Parathyroid adenoma (tissue), 2 donors: ENCODE measurements at regions not wholly inside any gene's neighbourhood (a gene's known extent, or its start where the extent isn't known, plus 50 kb on each side); places are given as distances from the start of the nearest gene placed in this dataset.

Experiments used
- H2AFZ ChIP-seq: fragments of 300-600 bp; sonication (generic); one replicate; pipeline ENCODE4 v1.7.0; 2017; ENCODE audit warnings: antibody characterized with exemption, mild to moderate bottlenecking
- H3K27ac ChIP-seq: fragments of 300-600 bp; sonication (generic); one replicate; pipeline ENCODE4 v1.7.0; 2017
- H3K27me3 ChIP-seq: fragments of 300-600 bp; sonication (generic); one replicate; pipeline ENCODE4 v1.7.0; 2017; ENCODE audit warnings: low read length; ENCODE audit not compliant: control insufficient read depth, insufficient read depth
- H3K36me3 ChIP-seq: fragments of 300-600 bp; sonication (generic); one replicate; pipeline ENCODE4 v1.7.0; 2017; ENCODE audit warnings: low read length; ENCODE audit not compliant: control insufficient read depth, insufficient read depth
- H3K4me1 ChIP-seq: fragments of 300-600 bp; sonication (generic); one replicate; pipeline ENCODE4 v1.7.0; 2017; ENCODE audit warnings: control low read depth
- H3K4me2 ChIP-seq: fragments of 300-600 bp; sonication (generic); one replicate; pipeline ENCODE4 v1.7.0; 2017; ENCODE audit warnings: low read length
- H3K4me3 ChIP-seq: fragments of 300-600 bp; sonication (generic); one replicate; pipeline ENCODE4 v1.7.0; 2017; ENCODE audit warnings: low read depth, low read length
- H3K79me2 ChIP-seq: fragments of 300-600 bp; sonication (generic); one replicate; pipeline ENCODE4 v1.7.0; 2017; ENCODE audit warnings: control low read depth
- H3K9ac ChIP-seq: fragments of 300-600 bp; sonication (generic); one replicate; pipeline ENCODE4 v1.7.0; 2017; ENCODE audit warnings: mild to moderate bottlenecking
- H3K9me3 ChIP-seq: fragments of 300-600 bp; sonication (generic); one replicate; pipeline ENCODE4 v1.7.0; 2017; ENCODE audit warnings: low read length; ENCODE audit not compliant: control insufficient read depth
- TF ChIP-seq, protein P1 (sequence below): fragments of 300-600 bp; sonication (generic); IDR thresholded peaks from one replicate; pipeline ENCODE4 v1.7.0; 2017; ENCODE audit warnings: antibody characterized with exemption, mild to moderate bottlenecking
- donor health status: primary hyperparathyroidism.

DNA sequence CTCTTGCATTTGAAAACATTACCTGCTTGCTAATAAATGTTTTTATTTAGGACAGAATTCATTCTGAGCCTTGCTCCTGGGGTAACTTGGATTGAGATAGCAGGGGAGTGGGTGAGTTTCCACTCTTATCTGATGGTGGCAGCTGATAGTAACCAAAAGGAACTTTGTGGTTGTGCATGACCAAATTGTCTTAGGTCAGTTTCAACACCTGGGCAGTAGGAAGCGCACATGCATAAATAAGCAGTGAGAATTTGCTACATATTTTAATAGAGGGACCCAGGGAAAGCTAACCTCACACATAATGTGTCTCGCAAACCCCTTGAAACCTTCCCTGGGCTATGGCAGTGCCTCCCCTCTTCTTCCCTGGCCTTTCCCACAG lies 65.4 kb upstream of the XCR1 start:
- Histone ChIP-seq H3K4me3 (no peak overlapping the region), H3K4me2 (no peak overlapping the region), H3K9me3 (no peaks in the 10 kb centered on the region), H2AFZ (no peak overlapping the region), H3K9ac (no peak overlapping the region), H3K27ac (no peak overlapping the region), H3K79me2 (no peaks in the 10 kb centered on the region), H3K4me1 (no peaks in the 10 kb centered on the region), H3K27me3 (no peaks in the 10 kb centered on the region), H3K36me3 (no peaks in the 10 kb centered on the region)
- TF ChIP-seq, protein P1, sequence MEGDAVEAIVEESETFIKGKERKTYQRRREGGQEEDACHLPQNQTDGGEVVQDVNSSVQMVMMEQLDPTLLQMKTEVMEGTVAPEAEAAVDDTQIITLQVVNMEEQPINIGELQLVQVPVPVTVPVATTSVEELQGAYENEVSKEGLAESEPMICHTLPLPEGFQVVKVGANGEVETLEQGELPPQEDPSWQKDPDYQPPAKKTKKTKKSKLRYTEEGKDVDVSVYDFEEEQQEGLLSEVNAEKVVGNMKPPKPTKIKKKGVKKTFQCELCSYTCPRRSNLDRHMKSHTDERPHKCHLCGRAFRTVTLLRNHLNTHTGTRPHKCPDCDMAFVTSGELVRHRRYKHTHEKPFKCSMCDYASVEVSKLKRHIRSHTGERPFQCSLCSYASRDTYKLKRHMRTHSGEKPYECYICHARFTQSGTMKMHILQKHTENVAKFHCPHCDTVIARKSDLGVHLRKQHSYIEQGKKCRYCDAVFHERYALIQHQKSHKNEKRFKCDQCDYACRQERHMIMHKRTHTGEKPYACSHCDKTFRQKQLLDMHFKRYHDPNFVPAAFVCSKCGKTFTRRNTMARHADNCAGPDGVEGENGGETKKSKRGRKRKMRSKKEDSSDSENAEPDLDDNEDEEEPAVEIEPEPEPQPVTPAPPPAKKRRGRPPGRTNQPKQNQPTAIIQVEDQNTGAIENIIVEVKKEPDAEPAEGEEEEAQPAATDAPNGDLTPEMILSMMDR, result no peak

DNA sequence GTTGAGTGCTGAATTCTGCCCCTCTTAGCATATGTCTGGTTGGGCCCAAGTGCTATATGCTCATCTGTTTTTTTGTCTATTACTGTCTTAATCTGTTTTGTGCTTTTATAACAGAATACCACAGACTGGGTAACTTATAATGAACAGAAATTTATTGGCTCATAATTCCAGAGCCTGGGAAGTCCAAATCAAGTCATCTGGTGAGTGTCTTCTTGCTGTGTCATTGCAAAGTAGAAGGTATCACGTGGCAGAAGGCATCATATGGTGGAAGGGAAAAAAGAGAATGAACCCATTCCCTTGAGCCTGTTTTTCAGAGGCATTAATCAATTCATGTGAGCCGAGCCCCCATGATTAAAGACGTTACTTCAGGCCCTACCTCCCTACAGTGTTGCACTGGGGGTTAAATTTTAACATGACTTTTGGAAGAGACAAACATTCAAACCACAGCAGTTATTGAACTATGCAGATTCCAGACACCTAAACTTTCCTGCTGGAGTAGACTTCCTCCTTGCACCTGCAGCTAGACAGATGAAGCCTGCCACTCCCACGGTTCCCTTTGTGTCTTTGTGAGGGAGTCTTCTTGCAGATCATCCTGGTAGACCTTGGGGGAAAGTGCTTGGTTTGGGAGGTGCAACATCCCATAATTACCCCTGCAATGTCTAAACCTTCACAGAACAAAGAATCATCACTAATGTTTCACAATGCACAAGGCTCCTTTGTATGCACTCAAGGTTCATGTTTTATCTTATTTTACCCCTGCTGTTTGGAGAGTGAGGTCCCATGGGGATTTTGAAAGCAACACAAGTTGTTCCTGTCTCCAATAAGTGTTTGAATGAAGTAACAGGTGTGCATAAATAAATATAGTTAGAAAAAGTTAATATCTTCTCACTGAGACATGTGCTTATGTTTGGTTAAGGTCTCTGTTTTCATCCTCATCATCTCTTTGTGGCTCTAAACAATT lies 64.7 kb upstream of the XCR1 start:
- no peak overlapping the region for H3K4me2 ChIP-seq
- no peaks in the 10 kb centered on the region for H3K4me1 ChIP-seq
- no peak overlapping the region for H2AFZ ChIP-seq
- H3K4me3 ChIP-seq, result no peak overlapping the region
- no peak overlapping the region for H3K9ac ChIP-seq
- TF ChIP-seq, protein P1, result no peak
- H3K27ac ChIP-seq, result no peak overlapping the region
- no peaks in the 10 kb centered on the region for H3K36me3 ChIP-seq
- no peaks in the 10 kb centered on the region for H3K9me3 ChIP-seq
- H3K27me3 ChIP-seq, result no peaks in the 10 kb centered on the region
- no peaks in the 10 kb centered on the region for H3K79me2 ChIP-seq

DNA sequence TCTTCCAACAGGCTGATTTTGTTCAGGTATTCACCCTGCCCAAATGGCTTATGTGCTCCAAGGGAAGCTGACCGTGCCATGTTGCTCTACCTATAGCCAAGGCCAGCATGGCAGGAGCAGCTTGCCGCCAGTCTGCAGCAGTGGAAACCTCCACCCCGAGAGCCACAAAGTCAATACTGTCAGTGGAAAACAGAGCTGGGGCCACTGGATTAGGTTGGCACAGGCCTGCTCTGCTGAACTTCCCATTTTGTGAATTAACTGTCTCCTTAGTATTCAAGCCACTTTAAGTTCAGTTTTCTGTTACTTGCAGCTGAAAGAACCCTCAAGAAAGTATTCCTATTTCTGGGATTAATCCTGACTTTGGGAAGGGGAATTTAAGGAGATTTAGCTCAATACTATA lies 63.8 kb upstream of the XCR1 start:
- Histone ChIP-seq H3K4me3 (no peak overlapping the region), H2AFZ (no peak overlapping the region), H3K4me1 (no peaks in the 10 kb centered on the region), H3K27ac (no peak overlapping the region), H3K36me3 (no peaks in the 10 kb centered on the region), H3K9ac (no peak overlapping the region), H3K4me2 (no peak overlapping the region), H3K9me3 (no peaks in the 10 kb centered on the region), H3K79me2 (no peaks in the 10 kb centered on the region), H3K27me3 (no peaks in the 10 kb centered on the region)
- TF ChIP-seq, protein P1, result no peak

DNA sequence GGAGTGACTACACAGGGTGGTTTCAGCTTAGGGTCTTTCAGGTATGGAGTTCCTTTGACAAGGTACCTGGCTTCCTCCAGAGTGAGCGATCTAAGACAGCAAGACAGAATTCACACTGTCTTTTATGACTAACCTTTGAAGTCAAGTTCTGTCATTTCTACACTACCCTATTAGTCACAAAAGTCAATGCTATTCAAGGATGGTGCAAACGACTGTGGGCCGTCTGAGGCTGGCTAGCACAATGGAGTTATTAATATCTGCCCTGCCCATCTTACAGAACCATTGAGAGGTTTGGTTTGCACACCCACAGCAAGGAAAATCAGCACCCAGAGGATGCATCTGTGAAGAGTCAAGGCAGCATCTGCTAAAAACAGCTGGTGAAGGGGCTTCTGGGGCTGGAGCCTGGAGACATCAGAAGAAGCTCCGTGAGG lies 62.9 kb upstream of the XCR1 start:
- Histone ChIP-seq H3K4me1 (no peaks in the 10 kb centered on the region), H3K27me3 (no peaks in the 10 kb centered on the region), H3K4me3 (no peak overlapping the region), H3K36me3 (no peaks in the 10 kb centered on the region), H3K9me3 (no peaks in the 10 kb centered on the region), H3K79me2 (no peaks in the 10 kb centered on the region), H3K4me2 (no peak overlapping the region), H3K27ac (no peak overlapping the region), H2AFZ (no peak overlapping the region), H3K9ac (no peak overlapping the region)
- TF ChIP-seq, protein P1, result no peak
